22Rv1 (cell line): ENCODE measurements at regions not wholly inside any gene's neighbourhood (a gene's known extent, or its start where the extent isn't known, plus 50 kb on each side); places are given as distances from the start of the nearest gene placed in this dataset.
A peak's percentile ranks its signal among the peaks of the same experiment; 100 is the strongest.

Experiments
- H3K27ac ChIP-seq: fragments of 450-650 bp; 2 replicates; pipeline ENCODE4 v1.5.1; 2017
- ZFX ChIP-seq: fragments of 450-650 bp; IDR thresholded peaks from 2 replicates; pipeline ENCODE4 v1.6.1; 2017; ENCODE audit warnings: antibody characterized with exemption, borderline replicate concordance
- TF ChIP-seq, protein P1 (sequence below): fragments of 450-650 bp; IDR thresholded peaks from 2 replicates; pipeline ENCODE4 v1.5.1; 2017; ENCODE audit warnings: mild to moderate bottlenecking

DNA sequence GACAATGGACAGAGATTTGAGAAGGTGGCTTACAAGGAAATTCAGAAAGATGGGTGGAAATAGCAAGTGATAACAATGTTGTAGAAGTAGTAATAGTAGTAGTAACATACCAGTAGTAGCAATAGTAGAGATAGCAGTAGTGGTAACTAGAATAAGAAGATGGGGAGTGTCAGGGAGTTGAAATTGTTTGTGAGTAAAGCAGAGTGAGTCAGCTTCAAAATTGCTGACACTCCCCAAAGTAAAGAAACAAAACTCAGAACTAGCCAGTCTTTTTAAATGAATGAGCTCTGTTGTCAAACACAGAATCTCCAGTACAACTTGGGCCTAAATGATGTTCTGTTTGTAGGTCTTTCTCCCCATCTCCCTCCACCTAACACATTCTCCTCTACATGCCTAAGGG lies 1040.9 kb downstream of the CBLN2 start:
- TF ChIP-seq, protein P1, sequence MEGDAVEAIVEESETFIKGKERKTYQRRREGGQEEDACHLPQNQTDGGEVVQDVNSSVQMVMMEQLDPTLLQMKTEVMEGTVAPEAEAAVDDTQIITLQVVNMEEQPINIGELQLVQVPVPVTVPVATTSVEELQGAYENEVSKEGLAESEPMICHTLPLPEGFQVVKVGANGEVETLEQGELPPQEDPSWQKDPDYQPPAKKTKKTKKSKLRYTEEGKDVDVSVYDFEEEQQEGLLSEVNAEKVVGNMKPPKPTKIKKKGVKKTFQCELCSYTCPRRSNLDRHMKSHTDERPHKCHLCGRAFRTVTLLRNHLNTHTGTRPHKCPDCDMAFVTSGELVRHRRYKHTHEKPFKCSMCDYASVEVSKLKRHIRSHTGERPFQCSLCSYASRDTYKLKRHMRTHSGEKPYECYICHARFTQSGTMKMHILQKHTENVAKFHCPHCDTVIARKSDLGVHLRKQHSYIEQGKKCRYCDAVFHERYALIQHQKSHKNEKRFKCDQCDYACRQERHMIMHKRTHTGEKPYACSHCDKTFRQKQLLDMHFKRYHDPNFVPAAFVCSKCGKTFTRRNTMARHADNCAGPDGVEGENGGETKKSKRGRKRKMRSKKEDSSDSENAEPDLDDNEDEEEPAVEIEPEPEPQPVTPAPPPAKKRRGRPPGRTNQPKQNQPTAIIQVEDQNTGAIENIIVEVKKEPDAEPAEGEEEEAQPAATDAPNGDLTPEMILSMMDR: no peak
- TF ChIP-seq ZFX: no peak
- H3K27ac ChIP-seq: no peak overlapping the region

GRCh38 chr18:71485611-71486010 lies 1058.5 kb downstream of the CBLN2 start:
- no peak overlapping the region for H3K27ac ChIP-seq
- TF ChIP-seq, protein P1: no peak
- no peak for TF ChIP-seq ZFX

GRCh38 chr18:71471963-71472725 lies 1072.0 kb downstream of the CBLN2 start:
- H3K27ac ChIP-seq: no peak overlapping the region
- TF ChIP-seq, protein P1: no peak
- no peak for TF ChIP-seq ZFX

GRCh38 chr18:71456206-71456605 lies 1087.9 kb downstream of the CBLN2 start:
- H3K27ac ChIP-seq: no peak overlapping the region
- TF ChIP-seq ZFX: no peak
- TF ChIP-seq, protein P1: no peak

GRCh38 chr18:71450257-71450656 lies 1093.9 kb downstream of the CBLN2 start:
- no peak for TF ChIP-seq ZFX
- TF ChIP-seq, protein P1: no peak
- no peak overlapping the region for H3K27ac ChIP-seq

- no peak overlapping the region for H3K27ac ChIP-seq
- TF ChIP-seq ZFX: no peak
- TF ChIP-seq, protein P1: no peak
These were observed 1100.2 kb downstream of the CBLN2 start for GRCh38 chr18:71443706-71444480.

DNA sequence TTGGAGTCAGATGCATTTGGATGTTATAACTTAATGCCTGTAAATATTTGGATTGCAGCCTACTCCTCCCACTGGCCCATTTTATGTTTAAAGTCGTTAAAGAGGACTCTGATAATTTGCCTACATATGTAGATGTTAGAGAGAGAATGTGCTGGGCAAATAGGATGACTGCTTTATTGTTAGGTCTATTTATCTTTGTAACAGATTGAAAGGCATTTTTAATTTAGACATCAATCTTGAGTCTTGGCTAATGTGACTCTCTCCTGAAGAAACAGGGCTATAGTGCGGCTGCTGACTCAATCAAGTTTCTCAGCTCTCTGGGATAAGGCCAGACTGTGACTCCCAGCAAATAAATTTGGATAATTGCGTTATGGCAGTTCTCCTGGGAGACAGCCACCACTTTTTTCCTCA lies 1101.4 kb downstream of the CBLN2 start:
- TF ChIP-seq ZFX: no peak
- TF ChIP-seq, protein P1: no peak
- H3K27ac ChIP-seq: peak overlapping the region; percentile 38
